HCT116 (cell line): ENCODE measurements at regions not wholly inside any gene's neighbourhood (a gene's known extent, or its start where the extent isn't known, plus 50 kb on each side); places are given as distances from the start of the nearest gene placed in this dataset.

Experiments
- ATAC-seq: fragments of 200-7000 bp; cut with Tn5 transposase; 2 replicates; pipeline ENCODE4 v1.9.1; 2020; ENCODE audit warnings: mild to moderate bottlenecking, moderate library complexity
- BruUV-seq: library from RNA; stranded (reverse); fragments of 400-500 nt; replicated peaks from 2 replicates; lab custom pipeline; 2021; lab: Mats Ljungman, UMichigan
- CTCF ChIA-PET: fragments of 300-600 bp; sonication (Branson Sonifier 250); formaldehyde crosslinking; loops from one replicate; lab custom pipeline; 2021; ENCODE audit warnings: antibody characterized with exemption; lab: Charles Lee
- POLR2A ChIA-PET: fragments of 300-600, 350-600 bp; sonication (Branson Sonifier 250); formaldehyde crosslinking; loops from one replicate; lab custom pipeline; 2021; ENCODE audit warnings: antibody characterized with exemption; lab: Charles Lee
- RAD21 ChIA-PET, 2 experiments: fragments of 300-600 bp; sonication (Branson Sonifier 250); formaldehyde crosslinking; loops; one replicate each; lab custom pipeline; 2023; ENCODE audit warnings: low total read pairs in 2 of 2; ENCODE audit not compliant: uncharacterized antibody in 2 of 2, unreplicated experiment in 2 of 2, low non-redundant PET in 1 of 2; lab: Charles Lee
- DNase-seq: peaks from one replicate; pipeline ENCODE4 v3.0.0-alpha.2; 2010; ENCODE audit warnings: low read depth, low spot score
- H2AFZ ChIP-seq: fragments of 200-600 bp; shearing (Covaris generic), sonication (generic); 2 replicates; pipeline ENCODE4 v1.6.1; 2017; ENCODE audit warnings: low read depth, mixed run types, mixed read lengths, antibody characterized with exemption, low read length; ENCODE audit not compliant: poor library complexity, severe bottlenecking
- H3K27ac ChIP-seq: 2 replicates; pipeline ENCODE4 v1.5.1; 2012; ENCODE audit warnings: low read depth, low read length
- H3K27me3 ChIP-seq: fragments of 200-600 bp; sonication (generic); 2 replicates; pipeline ENCODE4 v1.6.1; 2016; ENCODE audit warnings: mixed run types, low read length, mixed read lengths; ENCODE audit not compliant: insufficient read depth
- H3K36me3 ChIP-seq, 2 experiments: fragments of 200-500 bp in 1 of 2; fragments of 200-600 bp in 1 of 2; sonication (Bioruptor generic) in 1 of 2; sonication (generic) in 1 of 2; 2 replicates each; pipeline versions ENCODE4 v1.5.1 to v1.6.1; 2014 to 2016; ENCODE audit warnings: low read length in 2 of 2, inconsistent platforms in 1 of 2, mixed read lengths in 1 of 2, mixed run types in 1 of 2; ENCODE audit not compliant: insufficient read depth in 2 of 2, control insufficient read depth in 1 of 2
- H3K4me1 ChIP-seq, 2 experiments: fragments of 200-600 bp in 1 of 2; sonication (generic) in 1 of 2; 2 replicates each; pipeline versions ENCODE4 v1.5.1 to v1.6.1; 2012 to 2017; ENCODE audit warnings: low read length in 2 of 2, inconsistent platforms in 1 of 2, mild to moderate bottlenecking in 1 of 2, mixed read lengths in 1 of 2, mixed run types in 1 of 2, moderate library complexity in 1 of 2; ENCODE audit not compliant: insufficient read depth in 2 of 2, control insufficient read depth in 1 of 2
- H3K4me2 ChIP-seq: fragments of 200-600 bp; sonication (generic); 2 replicates; pipeline ENCODE4 v1.6.1; 2017; ENCODE audit warnings: mixed run types, low read length, mixed read lengths
- H3K4me3 ChIP-seq, 2 experiments: fragments of 200-600 bp in 1 of 2; sonication (generic) in 1 of 2; replicated peaks in 1 of 2; 2 replicates each; pipeline ENCODE4 v1.5.1; 2011 to 2016; ENCODE audit warnings: low read length in 2 of 2, control low read depth in 1 of 2, low read depth in 1 of 2, mild to moderate bottlenecking in 1 of 2, mixed read lengths in 1 of 2, mixed run types in 1 of 2
- H3K79me2 ChIP-seq: fragments of 200-600 bp; sonication (generic); 2 replicates; pipeline ENCODE4 v1.6.1; 2017; ENCODE audit warnings: mild to moderate bottlenecking, mixed run types, low read length, moderate library complexity, mixed read lengths; ENCODE audit not compliant: insufficient read depth
- H3K9ac ChIP-seq: fragments of 200-600 bp; sonication (generic); 2 replicates; pipeline ENCODE4 v1.6.1; 2016; ENCODE audit warnings: low read length, mixed read lengths
- H3K9me2 ChIP-seq: fragments of 200-600 bp; sonication (generic), shearing (Covaris generic); 2 replicates; pipeline ENCODE4 v1.6.1; 2017; ENCODE audit warnings: mixed run types, mild to moderate bottlenecking, moderate library complexity; ENCODE audit not compliant: insufficient read depth
- H3K9me3 ChIP-seq, 2 experiments: fragments of 200-500 bp in 1 of 2; fragments of 200-600 bp in 1 of 2; sonication (Bioruptor generic) in 1 of 2; sonication (generic) in 1 of 2; 2 replicates each; pipeline ENCODE4 v1.6.1; 2014 to 2017; ENCODE audit warnings: low read length in 2 of 2, mixed read lengths in 2 of 2, inconsistent platforms in 1 of 2, low read depth in 1 of 2, mild to moderate bottlenecking in 1 of 2, mixed run types in 1 of 2, moderate library complexity in 1 of 2; ENCODE audit not compliant: control insufficient read depth in 1 of 2, insufficient read depth in 1 of 2
- H4K20me1 ChIP-seq: fragments of 200-600 bp; sonication (generic), shearing (Covaris generic); 2 replicates; pipeline ENCODE4 v1.6.1; 2017; ENCODE audit warnings: mixed run types, mild to moderate bottlenecking, moderate library complexity; ENCODE audit not compliant: insufficient read depth
- ELF1 ChIP-seq: IDR thresholded peaks from 2 replicates; pipeline ENCODE4 v1.6.1; 2012; ENCODE audit warnings: low read depth, borderline replicate concordance
- EZH2 ChIP-seq: fragments of 200-600 bp; sonication (generic); IDR thresholded peaks from 2 replicates; pipeline ENCODE4 v1.6.1; 2017; ENCODE audit warnings: antibody characterized with exemption, mixed run types
- FOSL1 ChIP-seq: IDR thresholded peaks from 2 replicates; pipeline ENCODE4 v1.6.1; 2012; ENCODE audit warnings: low read depth
- JUND ChIP-seq: IDR thresholded peaks from 2 replicates; pipeline ENCODE4 v1.6.1; 2012
- POLR2AphosphoS5 ChIP-seq: IDR thresholded peaks from 2 replicates; pipeline ENCODE4 v1.6.1; 2011; ENCODE audit warnings: mild to moderate bottlenecking, low read depth, low read length, moderate library complexity
- RAD21 ChIP-seq: IDR thresholded peaks from 2 replicates; pipeline ENCODE4 v1.6.1; 2012; ENCODE audit warnings: low read depth, mild to moderate bottlenecking
- SP1 ChIP-seq: IDR thresholded peaks from 2 replicates; pipeline ENCODE4 v1.6.1; 2012; ENCODE audit warnings: low read depth
- TCF7L2 ChIP-seq: IDR thresholded peaks from 2 replicates; pipeline ENCODE4 v1.7.0; 2011; ENCODE audit warnings: borderline replicate concordance, inconsistent platforms; ENCODE audit not compliant: insufficient read depth, insufficient read length; ENCODE audit errors: extremely low read depth
- YY1 ChIP-seq: IDR thresholded peaks from 2 replicates; pipeline ENCODE4 v1.6.1; 2011; ENCODE audit warnings: low read length, low read depth, moderate library complexity, mild to moderate bottlenecking; ENCODE audit not compliant: insufficient replicate concordance; ENCODE audit errors: extremely low read depth
- ZFX ChIP-seq: fragments of 450-650 bp; IDR thresholded peaks from 2 replicates; pipeline ENCODE4 v1.6.1; 2017
- intact Hi-C: fragments of 100-400 bp; cut with micrococcal nuclease; formaldehyde crosslinking; loops from 2 replicates; pipeline ENCODE4 v1.10.0; 2022
- TF ChIP-seq, protein P1 (sequence below): IDR thresholded peaks from 2 replicates; pipeline ENCODE4 v1.6.1; 2012; ENCODE audit warnings: low read depth
- TF ChIP-seq, protein P2 (sequence below): IDR thresholded peaks from 2 replicates; pipeline ENCODE4 v1.6.1; 2012

DNA sequence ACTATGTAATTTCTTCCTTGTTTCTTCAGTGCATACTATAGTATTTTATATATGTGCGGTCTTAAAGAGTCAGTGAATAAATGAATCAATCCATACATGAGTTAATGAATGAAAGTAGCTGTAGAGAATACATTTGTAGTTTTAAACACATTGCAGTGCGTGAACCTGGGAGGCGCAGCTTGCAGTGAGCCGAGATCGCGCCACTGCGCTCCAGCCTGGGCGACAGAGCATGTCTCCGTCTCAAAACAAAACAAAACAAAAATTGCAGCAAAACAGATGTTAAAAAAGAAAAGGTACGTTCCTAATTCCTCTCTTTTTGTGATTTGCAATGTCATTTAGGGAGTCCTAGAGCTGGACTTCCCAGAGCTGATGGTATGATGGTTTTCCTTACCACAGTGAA, 1144.8 kb upstream of the FANCL start:
- BruUV-seq = no TSS peak
- peaks cover under 1 to 5% of the 10 kb centered on the region in 2 experiments; a peak in 2 of 4 replicates for H3K9me3 ChIP-seq
- no peak overlapping the region for H3K4me3 ChIP-seq
- H3K4me2 ChIP-seq = no peak overlapping the region
- ChIA-PET RAD21 (no interaction called here), POLR2A (no interaction called here), CTCF (no interaction called here)
- H3K79me2 ChIP-seq = no peaks in the 10 kb centered on the region
- no peaks in the 10 kb centered on the region for H3K36me3 ChIP-seq
- H4K20me1 ChIP-seq = no peaks in the 10 kb centered on the region
- H3K27ac ChIP-seq = no peak overlapping the region
- H3K9me2 ChIP-seq = no peaks in the 10 kb centered on the region
- H3K27me3 ChIP-seq = no peaks in the 10 kb centered on the region
- H3K9ac ChIP-seq = no peak overlapping the region
- no peak for ATAC-seq
- no peak overlapping the region for H2AFZ ChIP-seq
- no peak for DNase-seq
- H3K4me1 ChIP-seq = no peaks in the 10 kb centered on the region
- TF ChIP-seq RAD21 (no peak), SP1 (no peak), EZH2 (no peak), FOSL1 (no peak), TCF7L2 (no peak), POLR2AphosphoS5 (no peak), JUND (no peak), ZFX (no peak), YY1 (no peak), ELF1 (no peak)
- TF ChIP-seq, protein P1, sequence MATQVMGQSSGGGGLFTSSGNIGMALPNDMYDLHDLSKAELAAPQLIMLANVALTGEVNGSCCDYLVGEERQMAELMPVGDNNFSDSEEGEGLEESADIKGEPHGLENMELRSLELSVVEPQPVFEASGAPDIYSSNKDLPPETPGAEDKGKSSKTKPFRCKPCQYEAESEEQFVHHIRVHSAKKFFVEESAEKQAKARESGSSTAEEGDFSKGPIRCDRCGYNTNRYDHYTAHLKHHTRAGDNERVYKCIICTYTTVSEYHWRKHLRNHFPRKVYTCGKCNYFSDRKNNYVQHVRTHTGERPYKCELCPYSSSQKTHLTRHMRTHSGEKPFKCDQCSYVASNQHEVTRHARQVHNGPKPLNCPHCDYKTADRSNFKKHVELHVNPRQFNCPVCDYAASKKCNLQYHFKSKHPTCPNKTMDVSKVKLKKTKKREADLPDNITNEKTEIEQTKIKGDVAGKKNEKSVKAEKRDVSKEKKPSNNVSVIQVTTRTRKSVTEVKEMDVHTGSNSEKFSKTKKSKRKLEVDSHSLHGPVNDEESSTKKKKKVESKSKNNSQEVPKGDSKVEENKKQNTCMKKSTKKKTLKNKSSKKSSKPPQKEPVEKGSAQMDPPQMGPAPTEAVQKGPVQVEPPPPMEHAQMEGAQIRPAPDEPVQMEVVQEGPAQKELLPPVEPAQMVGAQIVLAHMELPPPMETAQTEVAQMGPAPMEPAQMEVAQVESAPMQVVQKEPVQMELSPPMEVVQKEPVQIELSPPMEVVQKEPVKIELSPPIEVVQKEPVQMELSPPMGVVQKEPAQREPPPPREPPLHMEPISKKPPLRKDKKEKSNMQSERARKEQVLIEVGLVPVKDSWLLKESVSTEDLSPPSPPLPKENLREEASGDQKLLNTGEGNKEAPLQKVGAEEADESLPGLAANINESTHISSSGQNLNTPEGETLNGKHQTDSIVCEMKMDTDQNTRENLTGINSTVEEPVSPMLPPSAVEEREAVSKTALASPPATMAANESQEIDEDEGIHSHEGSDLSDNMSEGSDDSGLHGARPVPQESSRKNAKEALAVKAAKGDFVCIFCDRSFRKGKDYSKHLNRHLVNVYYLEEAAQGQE = no peak
- TF ChIP-seq, protein P2, sequence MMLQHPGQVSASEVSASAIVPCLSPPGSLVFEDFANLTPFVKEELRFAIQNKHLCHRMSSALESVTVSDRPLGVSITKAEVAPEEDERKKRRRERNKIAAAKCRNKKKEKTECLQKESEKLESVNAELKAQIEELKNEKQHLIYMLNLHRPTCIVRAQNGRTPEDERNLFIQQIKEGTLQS = no peak
- intact Hi-C loops = no loop called here
